Uterus (tissue), 2 donors: ENCODE measurements at regions not wholly inside any gene's neighbourhood (a gene's known extent, or its start where the extent isn't known, plus 50 kb on each side); places are given as distances from the start of the nearest gene placed in this dataset.

ENCODE experiments used
- POLR2A ChIP-seq, 2 donors: fragments of 450-650 bp; IDR thresholded peaks; one replicate each; pipeline ENCODE4 v1.6.1; 2016; ENCODE audit warnings: antibody characterized with exemption in 2 of 2, mild to moderate bottlenecking in 1 of 2, moderate library complexity in 1 of 2
- TF ChIP-seq, protein P1 (sequence below), 4 experiments: fragments of 200-600 bp in 2 of 4; fragments of 450-650 bp in 2 of 4; sonication (generic) in 2 of 4; IDR thresholded peaks; one replicate each; pipeline ENCODE4 v1.5.1; 2016 to 2019; ENCODE audit warnings: antibody characterized with exemption in 4 of 4, mild to moderate bottlenecking in 2 of 4, moderate library complexity in 1 of 4

GRCh38 chr1:96498744-96499340 lies 222.7 kb upstream of the PTBP2 start:
- TF ChIP-seq, protein P1, sequence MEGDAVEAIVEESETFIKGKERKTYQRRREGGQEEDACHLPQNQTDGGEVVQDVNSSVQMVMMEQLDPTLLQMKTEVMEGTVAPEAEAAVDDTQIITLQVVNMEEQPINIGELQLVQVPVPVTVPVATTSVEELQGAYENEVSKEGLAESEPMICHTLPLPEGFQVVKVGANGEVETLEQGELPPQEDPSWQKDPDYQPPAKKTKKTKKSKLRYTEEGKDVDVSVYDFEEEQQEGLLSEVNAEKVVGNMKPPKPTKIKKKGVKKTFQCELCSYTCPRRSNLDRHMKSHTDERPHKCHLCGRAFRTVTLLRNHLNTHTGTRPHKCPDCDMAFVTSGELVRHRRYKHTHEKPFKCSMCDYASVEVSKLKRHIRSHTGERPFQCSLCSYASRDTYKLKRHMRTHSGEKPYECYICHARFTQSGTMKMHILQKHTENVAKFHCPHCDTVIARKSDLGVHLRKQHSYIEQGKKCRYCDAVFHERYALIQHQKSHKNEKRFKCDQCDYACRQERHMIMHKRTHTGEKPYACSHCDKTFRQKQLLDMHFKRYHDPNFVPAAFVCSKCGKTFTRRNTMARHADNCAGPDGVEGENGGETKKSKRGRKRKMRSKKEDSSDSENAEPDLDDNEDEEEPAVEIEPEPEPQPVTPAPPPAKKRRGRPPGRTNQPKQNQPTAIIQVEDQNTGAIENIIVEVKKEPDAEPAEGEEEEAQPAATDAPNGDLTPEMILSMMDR (IDR thresholded peaks at IDR 0.05): no peak
- TF ChIP-seq POLR2A (IDR thresholded peaks at IDR 0.05): no peak
